K562 (cell line): ENCODE measurements at regions not wholly inside any gene's neighbourhood (a gene's known extent, or its start where the extent isn't known, plus 50 kb on each side); places are given as distances from the start of the nearest gene placed in this dataset.

Source experiments
- EZH2 ChIP-seq: IDR thresholded peaks from 2 replicates; pipeline ENCODE4 v1.6.1; 2012; ENCODE audit warnings: low read depth, mild to moderate bottlenecking, inconsistent platforms, low read length, borderline replicate concordance
- SMARCA5 ChIP-seq: fragments of 450-650 bp; IDR thresholded peaks from 2 replicates; pipeline ENCODE4 v1.6.1; 2016
- SP1 ChIP-seq: sonication (generic); formaldehyde crosslinking; IDR thresholded peaks from 2 replicates; pipeline ENCODE4 v1.8.1; 2022; ENCODE audit warnings: mild to moderate bottlenecking, missing genetic modification reagents
- ZNF124 ChIP-seq: sonication (generic); formaldehyde crosslinking; IDR thresholded peaks from 2 replicates; pipeline ENCODE4 v1.8.1; 2022; ENCODE audit warnings: missing genetic modification reagents
- TF ChIP-seq, protein P1 (sequence below), 2 experiments: fragments of 450-650 bp in 1 of 2; IDR thresholded peaks; 2 replicates each; pipeline ENCODE4 v1.6.1; 2011 to 2017; ENCODE audit warnings: low read depth in 2 of 2, antibody characterized with exemption in 1 of 2, borderline replicate concordance in 1 of 2, low read length in 1 of 2, mild to moderate bottlenecking in 1 of 2, mixed read lengths in 1 of 2; ENCODE audit not compliant: control insufficient read depth in 1 of 2
- TF ChIP-seq, protein P2 (sequence below): sonication (generic); formaldehyde crosslinking; IDR thresholded peaks from 2 replicates; pipeline ENCODE4 v1.8.1; 2022; ENCODE audit warnings: missing genetic modification reagents

DNA sequence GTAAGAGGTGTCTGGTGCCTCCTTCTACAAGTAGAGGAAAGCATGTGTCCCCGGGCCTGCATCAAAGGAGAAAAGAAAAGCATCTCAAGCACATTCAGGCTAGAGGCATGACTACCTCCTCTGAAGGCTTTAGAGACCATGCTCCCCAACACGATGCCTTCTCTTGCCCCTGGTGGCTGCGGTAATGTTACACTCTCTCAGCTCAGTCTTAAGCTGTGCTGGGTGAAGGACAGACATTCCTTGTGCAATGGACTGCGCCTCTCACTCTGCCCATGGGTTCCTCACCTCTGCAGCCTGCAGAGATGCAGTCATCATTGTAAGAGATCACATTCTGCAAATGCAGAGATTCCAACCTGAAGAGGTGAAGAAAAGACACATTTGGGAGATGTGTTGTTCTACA lies 148.2 kb upstream of the HNRNPA3 start:
- TF ChIP-seq, protein P1, sequence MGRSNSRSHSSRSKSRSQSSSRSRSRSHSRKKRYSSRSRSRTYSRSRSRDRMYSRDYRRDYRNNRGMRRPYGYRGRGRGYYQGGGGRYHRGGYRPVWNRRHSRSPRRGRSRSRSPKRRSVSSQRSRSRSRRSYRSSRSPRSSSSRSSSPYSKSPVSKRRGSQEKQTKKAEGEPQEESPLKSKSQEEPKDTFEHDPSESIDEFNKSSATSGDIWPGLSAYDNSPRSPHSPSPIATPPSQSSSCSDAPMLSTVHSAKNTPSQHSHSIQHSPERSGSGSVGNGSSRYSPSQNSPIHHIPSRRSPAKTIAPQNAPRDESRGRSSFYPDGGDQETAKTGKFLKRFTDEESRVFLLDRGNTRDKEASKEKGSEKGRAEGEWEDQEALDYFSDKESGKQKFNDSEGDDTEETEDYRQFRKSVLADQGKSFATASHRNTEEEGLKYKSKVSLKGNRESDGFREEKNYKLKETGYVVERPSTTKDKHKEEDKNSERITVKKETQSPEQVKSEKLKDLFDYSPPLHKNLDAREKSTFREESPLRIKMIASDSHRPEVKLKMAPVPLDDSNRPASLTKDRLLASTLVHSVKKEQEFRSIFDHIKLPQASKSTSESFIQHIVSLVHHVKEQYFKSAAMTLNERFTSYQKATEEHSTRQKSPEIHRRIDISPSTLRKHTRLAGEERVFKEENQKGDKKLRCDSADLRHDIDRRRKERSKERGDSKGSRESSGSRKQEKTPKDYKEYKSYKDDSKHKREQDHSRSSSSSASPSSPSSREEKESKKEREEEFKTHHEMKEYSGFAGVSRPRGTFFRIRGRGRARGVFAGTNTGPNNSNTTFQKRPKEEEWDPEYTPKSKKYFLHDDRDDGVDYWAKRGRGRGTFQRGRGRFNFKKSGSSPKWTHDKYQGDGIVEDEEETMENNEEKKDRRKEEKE (IDR thresholded peaks at IDR 0.05; ENCODE audit: borderline replicate concordance in 1 of 2, control insufficient read depth in 1 of 2, low read depth in 2 of 2, low read length in 1 of 2) = no peak
- no peak for TF ChIP-seq ZNF124 (CRISPR knock-in tag)
- no peak for TF ChIP-seq SMARCA5
- no peak for TF ChIP-seq SP1 (CRISPR knock-in tag)
- TF ChIP-seq EZH2 = no peak
- TF ChIP-seq, protein P2, sequence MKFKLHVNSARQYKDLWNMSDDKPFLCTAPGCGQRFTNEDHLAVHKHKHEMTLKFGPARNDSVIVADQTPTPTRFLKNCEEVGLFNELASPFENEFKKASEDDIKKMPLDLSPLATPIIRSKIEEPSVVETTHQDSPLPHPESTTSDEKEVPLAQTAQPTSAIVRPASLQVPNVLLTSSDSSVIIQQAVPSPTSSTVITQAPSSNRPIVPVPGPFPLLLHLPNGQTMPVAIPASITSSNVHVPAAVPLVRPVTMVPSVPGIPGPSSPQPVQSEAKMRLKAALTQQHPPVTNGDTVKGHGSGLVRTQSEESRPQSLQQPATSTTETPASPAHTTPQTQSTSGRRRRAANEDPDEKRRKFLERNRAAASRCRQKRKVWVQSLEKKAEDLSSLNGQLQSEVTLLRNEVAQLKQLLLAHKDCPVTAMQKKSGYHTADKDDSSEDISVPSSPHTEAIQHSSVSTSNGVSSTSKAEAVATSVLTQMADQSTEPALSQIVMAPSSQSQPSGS (CRISPR knock-in tag) = no peak
